ENCODE measurements at regions not wholly inside any gene's neighbourhood (a gene's known extent, or its start where the extent isn't known, plus 50 kb on each side); places are given as distances from the start of the nearest gene placed in this dataset.

DNA sequence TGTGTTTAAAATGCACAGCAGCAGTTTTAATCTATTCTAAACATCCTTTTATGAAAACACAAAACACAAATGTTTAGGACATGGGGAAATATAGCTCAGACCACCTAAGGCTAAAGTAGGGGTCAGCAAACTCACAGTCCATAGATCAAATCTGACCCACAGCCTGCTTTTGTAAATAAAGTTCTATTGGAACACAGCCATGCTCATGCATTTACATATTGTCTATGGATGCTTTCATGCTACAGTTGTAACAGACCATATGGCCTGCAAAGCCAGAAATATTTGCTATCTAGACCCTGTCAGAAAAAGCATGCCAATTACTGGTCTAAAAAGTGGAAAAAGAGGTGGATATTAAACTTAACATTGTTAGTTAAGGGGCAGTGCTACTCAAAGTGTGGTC is 1105.4 kb upstream of the KLHL29 start:
- TF ChIP-seq CTCF (IDR thresholded peaks at IDR 0.05) (no peak), POLR2AphosphoS5 (IDR thresholded peaks at IDR 0.05; ENCODE audit: insufficient read depth in 1 of 2, low read depth in 1 of 2) (no peak), POLR2A (IDR thresholded peaks at IDR 0.05) (no peak)

All from vagina (tissue), 2 donors.